ENCODE measurements at regions not wholly inside any gene's neighbourhood (a gene's known extent, or its start where the extent isn't known, plus 50 kb on each side); places are given as distances from the start of the nearest gene placed in this dataset.

DNA sequence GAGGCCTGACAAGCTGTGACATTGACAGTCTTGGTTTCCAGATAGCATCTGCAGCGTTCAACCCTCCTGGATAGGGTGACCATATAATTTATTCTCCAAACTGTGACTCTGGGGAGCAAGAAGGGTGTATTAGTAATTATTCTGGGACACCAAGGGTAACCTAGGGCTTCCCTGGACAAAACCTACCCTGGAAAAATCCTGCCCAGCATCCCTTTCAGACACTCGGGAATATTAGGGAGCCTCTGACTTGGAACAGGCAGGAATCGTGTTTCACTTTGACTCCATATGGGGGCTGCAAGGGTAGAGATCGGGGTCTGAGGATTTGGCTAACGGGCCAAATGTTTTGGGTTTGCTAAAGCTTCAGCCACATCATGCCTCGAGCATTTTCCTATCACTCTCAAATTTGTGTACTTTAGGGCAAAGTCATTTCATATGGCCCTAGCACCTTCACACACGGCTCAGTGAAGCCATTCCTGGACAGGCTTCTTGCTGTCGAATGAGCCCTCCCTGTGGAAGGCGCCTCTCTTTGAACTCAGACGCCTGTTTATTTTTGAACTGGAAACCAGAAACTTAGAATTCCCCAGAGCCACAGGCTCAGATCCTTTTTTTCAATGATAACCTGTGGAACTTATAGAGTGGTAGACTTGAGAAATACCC, 129.9 kb downstream of the DDX1 start:
- Histone ChIP-seq H3K27me3 (ENCODE audit: control insufficient read depth, insufficient read depth, low read length) (no peaks in the 10 kb centered on the region), H3K4me2 (ENCODE audit: extremely low read depth, insufficient read depth, low read length) (no peak overlapping the region), H3K79me2 (ENCODE audit: control insufficient read depth, insufficient read depth, low read length) (no peaks in the 10 kb centered on the region), H3K9me3 (ENCODE audit: control insufficient read depth, insufficient read depth, low read depth, low read length) (no peaks in the 10 kb centered on the region), H3K27ac (ENCODE audit: insufficient read depth, low read length) (no peak overlapping the region), H4K20me1 (ENCODE audit: control insufficient read depth, extremely low read depth, insufficient read depth, low read length) (no peaks in the 10 kb centered on the region), H3K9ac (ENCODE audit: insufficient read depth, low read length) (no peak overlapping the region), H3K4me3 (replicated peaks in 1 of 4; ENCODE audit: control extremely low read depth in 1 of 4, insufficient read depth in 1 of 4, low read depth in 3 of 4, low read length in 4 of 4) (no peak overlapping the region), H3K4me1 (ENCODE audit: control insufficient read depth, extremely low read depth, insufficient read depth, low read length) (no peaks in the 10 kb centered on the region), H3K36me3 (ENCODE audit: control insufficient read depth, insufficient read depth, low read length) (no peaks in the 10 kb centered on the region), H2AFZ (ENCODE audit: low read length) (no peak overlapping the region)
- no peak for DNase-seq (ENCODE audit: low read depth in 2 of 2)
- no peak for TF ChIP-seq EZH2 (IDR thresholded peaks at IDR 0.05; ENCODE audit: low read length, missing control alignments)
- TF ChIP-seq CTCF (conservative IDR thresholded peaks at IDR 0.05 in 1 of 2, IDR thresholded peaks at IDR 0.05 in 1 of 2; ENCODE audit: low read depth in 1 of 2, low read length in 2 of 2), result no peak

GRCh38 chr2:15722980-15723379, 131.3 kb downstream of the DDX1 start:
- Histone ChIP-seq H3K27me3 (ENCODE audit: control insufficient read depth, insufficient read depth, low read length) (no peaks in the 10 kb centered on the region), H3K9me3 (ENCODE audit: control insufficient read depth, insufficient read depth, low read depth, low read length) (no peaks in the 10 kb centered on the region), H3K79me2 (ENCODE audit: control insufficient read depth, insufficient read depth, low read length) (no peaks in the 10 kb centered on the region), H3K36me3 (ENCODE audit: control insufficient read depth, insufficient read depth, low read length) (no peaks in the 10 kb centered on the region), H4K20me1 (ENCODE audit: control insufficient read depth, extremely low read depth, insufficient read depth, low read length) (no peaks in the 10 kb centered on the region), H3K27ac (ENCODE audit: insufficient read depth, low read length) (no peak overlapping the region), H2AFZ (ENCODE audit: low read length) (no peak overlapping the region), H3K9ac (ENCODE audit: insufficient read depth, low read length) (no peak overlapping the region), H3K4me3 (replicated peaks in 1 of 4; ENCODE audit: control extremely low read depth in 1 of 4, insufficient read depth in 1 of 4, low read depth in 3 of 4, low read length in 4 of 4) (no peak overlapping the region), H3K4me2 (ENCODE audit: extremely low read depth, insufficient read depth, low read length) (no peak overlapping the region), H3K4me1 (ENCODE audit: control insufficient read depth, extremely low read depth, insufficient read depth, low read length) (no peaks in the 10 kb centered on the region)
- no peak for DNase-seq (ENCODE audit: low read depth in 2 of 2)
- TF ChIP-seq EZH2 (IDR thresholded peaks at IDR 0.05; ENCODE audit: low read length, missing control alignments) (no peak), CTCF (conservative IDR thresholded peaks at IDR 0.05 in 1 of 2, IDR thresholded peaks at IDR 0.05 in 1 of 2; ENCODE audit: low read depth in 1 of 2, low read length in 2 of 2) (no peak)

DNA sequence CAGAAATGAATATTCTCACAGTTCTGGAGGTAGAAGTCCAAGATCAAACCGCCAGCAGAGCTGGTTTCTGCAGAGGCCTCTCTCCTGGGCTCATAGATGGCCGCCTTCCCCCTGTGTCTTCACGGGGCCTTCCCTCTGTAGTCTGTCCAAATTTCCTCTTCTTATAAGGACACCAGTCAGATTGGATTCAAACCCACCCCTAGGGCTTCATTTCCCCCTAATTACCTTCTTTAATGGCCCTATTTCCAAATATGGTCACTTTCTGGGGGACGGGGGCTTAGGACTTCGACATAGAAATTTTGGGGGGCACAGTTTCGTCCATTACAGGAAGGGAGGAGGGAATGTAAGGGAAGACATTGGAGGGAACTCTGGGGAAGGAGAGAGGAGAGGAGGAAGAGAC, 132.6 kb downstream of the DDX1 start:
- no peaks in the 10 kb centered on the region for H3K27me3 ChIP-seq (ENCODE audit: control insufficient read depth, insufficient read depth, low read length)
- DNase-seq (ENCODE audit: low read depth in 2 of 2), result no peak
- H4K20me1 ChIP-seq (ENCODE audit: control insufficient read depth, extremely low read depth, insufficient read depth, low read length), result no peaks in the 10 kb centered on the region
- no peaks in the 10 kb centered on the region for H3K79me2 ChIP-seq (ENCODE audit: control insufficient read depth, insufficient read depth, low read length)
- TF ChIP-seq EZH2 (IDR thresholded peaks at IDR 0.05; ENCODE audit: low read length, missing control alignments) (no peak), CTCF (conservative IDR thresholded peaks at IDR 0.05 in 1 of 2, IDR thresholded peaks at IDR 0.05 in 1 of 2; ENCODE audit: low read depth in 1 of 2, low read length in 2 of 2) (no peak)
- no peaks in the 10 kb centered on the region for H3K36me3 ChIP-seq (ENCODE audit: control insufficient read depth, insufficient read depth, low read length)
- H3K9me3 ChIP-seq (ENCODE audit: control insufficient read depth, insufficient read depth, low read depth, low read length), result no peaks in the 10 kb centered on the region
- no peaks in the 10 kb centered on the region for H3K4me1 ChIP-seq (ENCODE audit: control insufficient read depth, extremely low read depth, insufficient read depth, low read length)
- no peak overlapping the region for H3K9ac ChIP-seq (ENCODE audit: insufficient read depth, low read length)
- no peak overlapping the region for H3K4me3 ChIP-seq (replicated peaks in 1 of 4; ENCODE audit: control extremely low read depth in 1 of 4, insufficient read depth in 1 of 4, low read depth in 3 of 4, low read length in 4 of 4)
- no peak overlapping the region for H2AFZ ChIP-seq (ENCODE audit: low read length)
- H3K4me2 ChIP-seq (ENCODE audit: extremely low read depth, insufficient read depth, low read length), result no peak overlapping the region
- no peak overlapping the region for H3K27ac ChIP-seq (ENCODE audit: insufficient read depth, low read length)
